IMR-90 (cell line): ENCODE measurements at regions not wholly inside any gene's neighbourhood (a gene's known extent, or its start where the extent isn't known, plus 50 kb on each side); places are given as distances from the start of the nearest gene placed in this dataset.

Source experiments
- ATAC-seq: fragments of 200-7000 bp; cut with Tn5 transposase; 2 replicates; pipeline ENCODE4 v1.9.1; 2020; ENCODE audit warnings: low read depth, mild to moderate bottlenecking, moderate library complexity
- BruUV-seq: library from RNA; stranded (reverse); fragments of 400-500 nt; replicated peaks from 2 replicates; lab custom pipeline; 2021; lab: Mats Ljungman, UMichigan
- CTCF ChIA-PET: fragments of 300-600 bp; formaldehyde crosslinking; extraction: SDS; loops from one replicate; lab custom pipeline; 2021; ENCODE audit warnings: antibody characterized with exemption; lab: Yijun Ruan, JAX
- POLR2A ChIA-PET: fragments of 300-600 bp; sonication (Branson Sonifier 250); formaldehyde crosslinking; loops from one replicate; lab custom pipeline; 2022; ENCODE audit warnings: antibody characterized with exemption; ENCODE audit not compliant: unreplicated experiment; lab: Charles Lee
- DNase-seq: peaks from one replicate; pipeline ENCODE4 v3.0.0; 2013
- H2AFZ ChIP-seq: replicated peaks from 2 replicates; pipeline ENCODE3; 2013; ENCODE audit warnings: low read length, mild to moderate bottlenecking; ENCODE audit not compliant: poor library complexity
- H2AK5ac ChIP-seq: 2 replicates; pipeline ENCODE4 v1.6.1; 2013; ENCODE audit warnings: low read depth, low read length, inconsistent platforms
- H2AK9ac ChIP-seq: replicated peaks from 2 replicates; pipeline ENCODE3; 2013; ENCODE audit warnings: mild to moderate bottlenecking, low read depth, low read length, moderate library complexity; ENCODE audit not compliant: poor library complexity
- H2BK120ac ChIP-seq: 2 replicates; pipeline ENCODE4 v1.6.1; 2013; ENCODE audit warnings: low read depth, low read length, inconsistent platforms
- H2BK15ac ChIP-seq: 3 replicates; pipeline ENCODE4 v1.6.1; 2013; ENCODE audit warnings: low read depth, low read length, inconsistent platforms
- H2BK20ac ChIP-seq: 2 replicates; pipeline ENCODE4 v1.6.1; 2013; ENCODE audit warnings: low read depth, mild to moderate bottlenecking, inconsistent platforms, low read length, moderate library complexity
- H2BK5ac ChIP-seq: 2 replicates; pipeline ENCODE4 v1.6.1; 2013; ENCODE audit warnings: mild to moderate bottlenecking, low read depth, low read length, inconsistent platforms; ENCODE audit not compliant: poor library complexity, severe bottlenecking
- H3K14ac ChIP-seq: replicated peaks from 2 replicates; pipeline ENCODE4 v1.6.1; 2013; ENCODE audit warnings: low read depth, low read length, inconsistent platforms
- H3K18ac ChIP-seq: 2 replicates; pipeline ENCODE4 v1.6.1; 2013; ENCODE audit warnings: low read depth, low read length, control low read depth
- H3K23ac ChIP-seq: 2 replicates; pipeline ENCODE4 v1.6.1; 2013; ENCODE audit warnings: low read depth, low read length, inconsistent platforms
- H3K27ac ChIP-seq: 2 replicates; pipeline ENCODE4 v1.5.1; 2013; ENCODE audit warnings: mild to moderate bottlenecking, control low read depth, low read length; ENCODE audit not compliant: insufficient read depth
- H3K27me3 ChIP-seq: 2 replicates; pipeline ENCODE4 v1.6.1; 2013; ENCODE audit warnings: low read length; ENCODE audit not compliant: control insufficient read depth, insufficient read depth
- H3K36me3 ChIP-seq: 2 replicates; pipeline ENCODE4 v1.6.1; 2013; ENCODE audit warnings: low read length, mixed read lengths; ENCODE audit not compliant: control insufficient read depth, insufficient read depth
- H3K4ac ChIP-seq: 2 replicates; pipeline ENCODE4 v1.6.1; 2013; ENCODE audit warnings: low read depth, low read length, inconsistent platforms
- H3K4me1 ChIP-seq: 2 replicates; pipeline ENCODE4 v1.6.1; 2013; ENCODE audit warnings: low read length, mixed read lengths; ENCODE audit not compliant: control insufficient read depth, insufficient read depth
- H3K4me2 ChIP-seq: 2 replicates; pipeline ENCODE4 v1.6.1; 2013; ENCODE audit warnings: low read depth, mild to moderate bottlenecking, control low read depth, low read length, moderate library complexity
- H3K4me3 ChIP-seq: 2 replicates; pipeline ENCODE4 v1.5.1; 2013; ENCODE audit warnings: low read depth, mild to moderate bottlenecking, control low read depth, low read length, moderate library complexity; ENCODE audit not compliant: insufficient read depth
- H3K56ac ChIP-seq: 2 replicates; pipeline ENCODE4 v1.6.1; 2013; ENCODE audit warnings: low read length, inconsistent platforms; ENCODE audit not compliant: insufficient read depth; ENCODE audit errors: extremely low read depth
- H3K79me1 ChIP-seq, 2 experiments: 2 replicates each; pipeline ENCODE4 v1.6.1; 2013; ENCODE audit warnings: low read length in 2 of 2, inconsistent platforms in 1 of 2, low read depth in 1 of 2
- H3K9ac ChIP-seq: 2 replicates; pipeline ENCODE4 v1.6.1; 2013; ENCODE audit warnings: low read depth, low read length, control low read depth
- H3K9me1 ChIP-seq: 2 replicates; pipeline ENCODE4 v1.6.1; 2013; ENCODE audit warnings: low read length, inconsistent platforms; ENCODE audit not compliant: insufficient read depth
- H3K9me3 ChIP-seq: 2 replicates; pipeline ENCODE4 v1.6.1; 2013; ENCODE audit warnings: low read length; ENCODE audit not compliant: control insufficient read depth, insufficient read depth
- H4K20me1 ChIP-seq: 2 replicates; pipeline ENCODE4 v1.6.1; 2013; ENCODE audit warnings: low read length, inconsistent platforms; ENCODE audit not compliant: insufficient read depth
- H4K5ac ChIP-seq: 2 replicates; pipeline ENCODE4 v1.6.1; 2013; ENCODE audit warnings: mild to moderate bottlenecking, low read depth, low read length, control low read depth
- H4K8ac ChIP-seq, 2 experiments: 2 replicates each; pipeline ENCODE4 v1.6.1; 2013; ENCODE audit warnings: low read depth in 2 of 2, low read length in 2 of 2, control low read depth in 1 of 2, inconsistent platforms in 1 of 2
- H4K91ac ChIP-seq: 2 replicates; pipeline ENCODE4 v1.6.1; 2013; ENCODE audit warnings: low read depth, low read length, inconsistent platforms; ENCODE audit not compliant: insufficient read depth
- BHLHE40 ChIP-seq: fragments of 150-350 bp; IDR thresholded peaks from 2 replicates; pipeline ENCODE4 v1.6.1; 2016; ENCODE audit warnings: mild to moderate bottlenecking, low read depth, low read length
- CEBPB ChIP-seq: IDR thresholded peaks from 2 replicates; pipeline ENCODE4 v1.6.1; 2012; ENCODE audit warnings: low read depth, low read length, improper control_type of control experiment
- CHD1 ChIP-seq: IDR thresholded peaks from 2 replicates; pipeline ENCODE4 v1.6.1; 2012; ENCODE audit warnings: low read depth, low read length, improper control_type of control experiment
- ELK1 ChIP-seq: fragments of 150-350 bp; IDR thresholded peaks from 2 replicates; pipeline ENCODE4 v1.6.1; 2016; ENCODE audit warnings: low read depth, mild to moderate bottlenecking, low read length, moderate library complexity, borderline replicate concordance
- FOS ChIP-seq: fragments of 150-350 bp; IDR thresholded peaks from 2 replicates; pipeline ENCODE4 v1.6.1; 2016; ENCODE audit warnings: low read depth, low read length
- MAFK ChIP-seq: IDR thresholded peaks from 2 replicates; pipeline ENCODE4 v1.6.1; 2012; ENCODE audit warnings: low read depth, low read length, improper control_type of control experiment
- MAZ ChIP-seq: IDR thresholded peaks from 2 replicates; pipeline ENCODE4 v1.6.1; 2012; ENCODE audit warnings: low read depth, mild to moderate bottlenecking, low read length, improper control_type of control experiment, moderate library complexity, borderline replicate concordance
- MXI1 ChIP-seq: IDR thresholded peaks from 2 replicates; pipeline ENCODE4 v1.6.1; 2012; ENCODE audit warnings: low read depth, mild to moderate bottlenecking, low read length, moderate library complexity, borderline replicate concordance
- NFE2L2 ChIP-seq: fragments of 150-350 bp; IDR thresholded peaks from 2 replicates; pipeline ENCODE4 v1.6.1; 2016; ENCODE audit warnings: low read depth, mild to moderate bottlenecking, low read length
- POLR2A ChIP-seq: IDR thresholded peaks from 2 replicates; pipeline ENCODE4 v1.6.1; 2012; ENCODE audit warnings: mild to moderate bottlenecking, low read depth, low read length
- RAD21 ChIP-seq: IDR thresholded peaks from 2 replicates; pipeline ENCODE4 v1.6.1; 2012; ENCODE audit warnings: low read length, improper control_type of control experiment
- RCOR1 ChIP-seq: IDR thresholded peaks from 2 replicates; pipeline ENCODE4 v1.6.1; 2012; ENCODE audit warnings: mild to moderate bottlenecking, low read length, improper control_type of control experiment; ENCODE audit not compliant: insufficient replicate concordance
- RFX5 ChIP-seq: IDR thresholded peaks from 2 replicates; pipeline ENCODE4 v1.8.0; 2012; ENCODE audit warnings: low read depth, mild to moderate bottlenecking, low read length, moderate library complexity
- SMC3 ChIP-seq: fragments of 150-350 bp; IDR thresholded peaks from 2 replicates; pipeline ENCODE4 v1.6.1; 2016; ENCODE audit warnings: low read depth, mild to moderate bottlenecking, antibody characterized with exemption, low read length, moderate library complexity
- USF2 ChIP-seq: fragments of 150-350 bp; IDR thresholded peaks from 2 replicates; pipeline ENCODE4 v1.6.1; 2017; ENCODE audit warnings: mild to moderate bottlenecking, antibody characterized with exemption, low read length, low read depth
- WGBS, 2 experiments: methylation state at CpG; one replicate each; pipeline versions ENCODE4 v1.1.5 to v1.1.7; 2013; ENCODE audit warnings: missing lambda C conversion rate in 2 of 2; ENCODE audit not compliant: insufficient read length in 1 of 2; ENCODE audit errors: extremely low coverage in 2 of 2; 5-methylcytosine and 5-hydroxymethylcytosine counted together
- dilution Hi-C: fragments of 300-500 bp; cut with HindIII; formaldehyde crosslinking; loops from one replicate; pipeline ENCODE4 v1.14.3; 2018; ENCODE audit warnings: low sequenced_read_pairs; ENCODE audit not compliant: unreplicated experiment
- in situ Hi-C: fragments of 300-500 bp; cut with MboI; formaldehyde crosslinking; loops from 3 replicates; pipeline ENCODE4 v1.14.3; 2019; ENCODE audit warnings: low sequenced_read_pairs, inconsistent platforms, mixed read lengths
- intact Hi-C: fragments of 100-400 bp; cut with micrococcal nuclease; formaldehyde crosslinking; loops from 2 replicates; pipeline ENCODE4 v1.10.0; 2022
- TF ChIP-seq, protein P1 (sequence below): conservative IDR thresholded peaks from 2 replicates; pipeline ENCODE4 v1.5.1; 2012; ENCODE audit warnings: mild to moderate bottlenecking, low read depth, low read length, improper control_type of control experiment

DNA sequence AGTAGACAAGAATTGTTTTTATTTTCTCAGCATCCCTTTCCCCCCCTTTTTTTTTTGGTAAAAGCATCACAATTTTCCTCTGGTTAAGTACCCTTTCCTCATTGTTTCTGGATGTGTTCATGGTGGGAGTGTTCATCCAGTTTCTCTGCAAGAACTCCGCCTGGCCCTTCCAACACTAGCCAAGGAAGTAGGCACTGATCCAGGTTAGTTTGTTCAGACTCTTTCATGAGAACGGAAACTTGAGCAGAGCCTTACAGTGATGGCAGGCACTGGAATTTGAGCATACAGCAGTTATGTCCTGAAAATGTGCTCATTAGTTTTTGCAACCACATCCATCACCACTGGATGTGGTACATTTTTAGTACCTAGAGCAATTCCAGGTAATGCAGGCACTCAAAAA, 336.1 kb upstream of the BOD1L1 start:
- no CpG with 5 or more reads among the region's 2 CpGs for WGBS, 2 experiments
- dilution Hi-C loops (no loop called here), in situ Hi-C loops (no loop called here), intact Hi-C loops (no loop called here)
- Histone ChIP-seq H3K9me3 (no peaks in the 10 kb centered on the region), H3K4me1 (peaks cover 2% of the 10 kb centered on the region; the same call in 1 of the 2 replicates), H3K79me1 (no peaks in the 10 kb centered on the region), H3K4ac (no peak overlapping the region), H2AFZ (no peak overlapping the region), H3K23ac (no peak overlapping the region), H2BK5ac (no peak overlapping the region), H3K18ac (no peak overlapping the region), H3K9me1 (peaks cover 3% of the 10 kb centered on the region; the same call in 1 of the 2 replicates), H2AK5ac (0 out of 2 replicates have a peak overlapping the region, but pooled peaks have one; percentile 28), H3K56ac (no peak overlapping the region), H3K36me3 (no peaks in the 10 kb centered on the region), H3K9ac (no peak overlapping the region), H3K27me3 (no peaks in the 10 kb centered on the region), H3K27ac (no peak overlapping the region), H3K4me3 (no peak overlapping the region), H2BK120ac (no peak overlapping the region), H4K5ac (no peak overlapping the region), H2AK9ac (no peak overlapping the region), H2BK15ac (0 out of 3 replicates have a peak overlapping the region, but pooled peaks have one; percentile 10), H2BK20ac (no peak overlapping the region), H3K14ac (no peak overlapping the region), H4K20me1 (no peaks in the 10 kb centered on the region), H4K91ac (no peak overlapping the region), H4K8ac (no peak overlapping the region), H3K4me2 (no peak overlapping the region)
- CTCF ChIA-PET, result no interaction called here
- no peak for ATAC-seq
- BruUV-seq, result no TSS peak
- DNase-seq, result peak; percentile 16
- POLR2A ChIA-PET, result no interaction called here
- no peak for TF ChIP-seq USF2
- no peak for TF ChIP-seq CHD1
- TF ChIP-seq CEBPB, result no peak
- no peak for TF ChIP-seq ELK1
- TF ChIP-seq RFX5, result no peak
- TF ChIP-seq NFE2L2, result no peak
- no peak for TF ChIP-seq BHLHE40
- TF ChIP-seq RCOR1, result no peak
- no peak for TF ChIP-seq RAD21
- no peak for TF ChIP-seq SMC3
- TF ChIP-seq, protein P1, sequence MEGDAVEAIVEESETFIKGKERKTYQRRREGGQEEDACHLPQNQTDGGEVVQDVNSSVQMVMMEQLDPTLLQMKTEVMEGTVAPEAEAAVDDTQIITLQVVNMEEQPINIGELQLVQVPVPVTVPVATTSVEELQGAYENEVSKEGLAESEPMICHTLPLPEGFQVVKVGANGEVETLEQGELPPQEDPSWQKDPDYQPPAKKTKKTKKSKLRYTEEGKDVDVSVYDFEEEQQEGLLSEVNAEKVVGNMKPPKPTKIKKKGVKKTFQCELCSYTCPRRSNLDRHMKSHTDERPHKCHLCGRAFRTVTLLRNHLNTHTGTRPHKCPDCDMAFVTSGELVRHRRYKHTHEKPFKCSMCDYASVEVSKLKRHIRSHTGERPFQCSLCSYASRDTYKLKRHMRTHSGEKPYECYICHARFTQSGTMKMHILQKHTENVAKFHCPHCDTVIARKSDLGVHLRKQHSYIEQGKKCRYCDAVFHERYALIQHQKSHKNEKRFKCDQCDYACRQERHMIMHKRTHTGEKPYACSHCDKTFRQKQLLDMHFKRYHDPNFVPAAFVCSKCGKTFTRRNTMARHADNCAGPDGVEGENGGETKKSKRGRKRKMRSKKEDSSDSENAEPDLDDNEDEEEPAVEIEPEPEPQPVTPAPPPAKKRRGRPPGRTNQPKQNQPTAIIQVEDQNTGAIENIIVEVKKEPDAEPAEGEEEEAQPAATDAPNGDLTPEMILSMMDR, result no peak
- TF ChIP-seq MXI1, result no peak
- TF ChIP-seq MAZ, result no peak
- TF ChIP-seq FOS, result no peak
- TF ChIP-seq POLR2A, result no peak
- no peak for TF ChIP-seq MAFK
